ENCODE measurements at regions not wholly inside any gene's neighbourhood (a gene's known extent, or its start where the extent isn't known, plus 50 kb on each side); places are given as distances from the start of the nearest gene placed in this dataset.
"Not testable (repeated sequence)": the region's sequence is repeated elsewhere in the genome, so short reads cannot be mapped to it uniquely, and the experiment has no call there.

DNA sequence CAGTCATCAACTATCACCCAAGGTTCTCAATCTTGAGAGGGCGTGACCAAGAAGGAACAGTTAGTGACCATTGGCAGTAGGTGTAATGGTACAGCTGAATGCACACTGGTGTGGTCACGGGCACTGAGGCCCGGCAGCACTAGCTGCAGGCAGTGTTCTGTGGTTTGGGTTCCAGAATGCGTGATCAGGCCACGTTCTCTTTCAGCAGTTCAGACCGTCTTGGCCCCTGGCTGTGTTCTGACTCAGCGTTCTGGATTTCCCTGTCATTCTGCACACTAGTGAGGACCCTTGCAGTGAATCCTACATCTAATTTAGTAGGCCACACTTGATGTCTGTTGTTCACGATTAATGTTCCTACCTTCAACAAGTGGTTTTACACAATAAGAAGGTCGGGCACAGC lies 220.5 kb upstream of the SLCO3A1 start:
- H3K27ac ChIP-seq (ENCODE audit: low read depth, low read length) = no peak overlapping the region
- no peaks in the 10 kb centered on the region for H3K27me3 ChIP-seq (ENCODE audit: control insufficient read depth in 3 of 3, insufficient read depth in 3 of 3, low read length in 3 of 3)
- H3K9me3 ChIP-seq (ENCODE audit: control insufficient read depth in 3 of 3, low read length in 3 of 3) = no peaks in the 10 kb centered on the region
- no peak overlapping the region for H3K4me3 ChIP-seq (ENCODE audit: low read length in 3 of 3)
- no peak overlapping the region for H3K9ac ChIP-seq (ENCODE audit: low read depth in 1 of 3, low read length in 3 of 3)
- no peaks in the 10 kb centered on the region for H3K36me3 ChIP-seq (ENCODE audit: control insufficient read depth in 3 of 3, insufficient read depth in 3 of 3, low read length in 3 of 3)
- peaks cover 1 to 6% (median 2%) of the 10 kb centered on the region in 3 donors for H3K4me1 ChIP-seq (ENCODE audit: control insufficient read depth in 3 of 3, insufficient read depth in 3 of 3, low read length in 3 of 3)

- Histone ChIP-seq H3K4me3 (ENCODE audit: low read length in 3 of 3) (no peak overlapping the region), H3K27ac (ENCODE audit: low read depth, low read length) (no peak overlapping the region), H3K4me1 (ENCODE audit: control insufficient read depth in 3 of 3, insufficient read depth in 3 of 3, low read length in 3 of 3) (no peaks in the 10 kb centered on the region), H3K27me3 (ENCODE audit: control insufficient read depth in 3 of 3, insufficient read depth in 3 of 3, low read length in 3 of 3) (no peaks in the 10 kb centered on the region), H3K9ac (ENCODE audit: low read depth in 1 of 3, low read length in 3 of 3) (no peak overlapping the region), H3K9me3 (ENCODE audit: control insufficient read depth in 3 of 3, low read length in 3 of 3) (no peaks in the 10 kb centered on the region), H3K36me3 (ENCODE audit: control insufficient read depth in 3 of 3, insufficient read depth in 3 of 3, low read length in 3 of 3) (no peaks in the 10 kb centered on the region)
These were observed 219.3 kb upstream of the SLCO3A1 start for GRCh38 chr15:91634179-91634578.

GRCh38 chr15:91635080-91635479 lies 218.4 kb upstream of the SLCO3A1 start:
- no peak overlapping the region for H3K9ac ChIP-seq (ENCODE audit: low read depth in 1 of 3, low read length in 3 of 3)
- no peaks in the 10 kb centered on the region for H3K27me3 ChIP-seq (ENCODE audit: control insufficient read depth in 3 of 3, insufficient read depth in 3 of 3, low read length in 3 of 3)
- H3K4me3 ChIP-seq (ENCODE audit: low read length in 3 of 3) = no peak overlapping the region
- H3K36me3 ChIP-seq (ENCODE audit: control insufficient read depth in 3 of 3, insufficient read depth in 3 of 3, low read length in 3 of 3) = no peaks in the 10 kb centered on the region
- H3K9me3 ChIP-seq (ENCODE audit: control insufficient read depth in 3 of 3, low read length in 3 of 3) = no peaks in the 10 kb centered on the region
- no peak overlapping the region for H3K27ac ChIP-seq (ENCODE audit: low read depth, low read length)
- H3K4me1 ChIP-seq (ENCODE audit: control insufficient read depth in 3 of 3, insufficient read depth in 3 of 3, low read length in 3 of 3) = no peaks in the 10 kb centered on the region

DNA sequence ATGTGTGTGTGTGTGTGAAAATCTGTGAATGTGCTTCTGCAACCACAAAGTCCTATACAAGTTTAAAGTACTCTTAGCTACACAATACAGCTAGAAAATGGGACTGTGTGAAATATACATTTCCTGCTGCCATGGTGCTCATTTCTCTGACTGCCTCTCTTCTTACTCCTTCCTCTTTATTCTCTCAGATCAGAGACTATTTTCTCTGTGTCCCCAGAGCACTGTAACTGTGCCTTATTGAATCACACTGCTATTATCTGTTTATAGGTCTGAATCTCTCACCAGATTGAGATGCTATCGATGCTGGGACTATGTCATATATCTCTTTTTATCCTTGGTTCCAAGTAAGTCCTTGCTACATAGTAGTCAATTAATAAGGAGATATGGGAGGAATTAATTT lies 217.9 kb upstream of the SLCO3A1 start:
- Histone ChIP-seq H3K9ac (ENCODE audit: low read depth in 1 of 3, low read length in 3 of 3) (no peak overlapping the region), H3K4me1 (ENCODE audit: control insufficient read depth in 3 of 3, insufficient read depth in 3 of 3, low read length in 3 of 3) (no peaks in the 10 kb centered on the region), H3K9me3 (ENCODE audit: control insufficient read depth in 3 of 3, low read length in 3 of 3) (peaks cover 0 to 3% (median 0%) of the 10 kb centered on the region in 3 donors), H3K4me3 (ENCODE audit: low read length in 3 of 3) (no peak overlapping the region), H3K27me3 (ENCODE audit: control insufficient read depth in 3 of 3, insufficient read depth in 3 of 3, low read length in 3 of 3) (no peaks in the 10 kb centered on the region), H3K36me3 (ENCODE audit: control insufficient read depth in 3 of 3, insufficient read depth in 3 of 3, low read length in 3 of 3) (no peaks in the 10 kb centered on the region), H3K27ac (ENCODE audit: low read depth, low read length) (no peak overlapping the region)

GRCh38 chr15:91649016-91649415 lies 204.5 kb upstream of the SLCO3A1 start:
- no peaks in the 10 kb centered on the region for H3K36me3 ChIP-seq (ENCODE audit: control insufficient read depth in 3 of 3, insufficient read depth in 3 of 3, low read length in 3 of 3)
- no peak overlapping the region for H3K4me3 ChIP-seq (ENCODE audit: low read length in 3 of 3)
- no peak overlapping the region for H3K27ac ChIP-seq (ENCODE audit: low read depth, low read length)
- no peak overlapping the region for H3K9ac ChIP-seq (ENCODE audit: low read depth in 1 of 3, low read length in 3 of 3)
- no peaks in the 10 kb centered on the region for H3K9me3 ChIP-seq (ENCODE audit: control insufficient read depth in 3 of 3, low read length in 3 of 3)
- H3K27me3 ChIP-seq (ENCODE audit: control insufficient read depth in 3 of 3, insufficient read depth in 3 of 3, low read length in 3 of 3) = peaks cover 0 to 4% (median 0%) of the 10 kb centered on the region in 3 donors
- no peaks in the 10 kb centered on the region for H3K4me1 ChIP-seq (ENCODE audit: control insufficient read depth in 3 of 3, insufficient read depth in 3 of 3, low read length in 3 of 3)

DNA sequence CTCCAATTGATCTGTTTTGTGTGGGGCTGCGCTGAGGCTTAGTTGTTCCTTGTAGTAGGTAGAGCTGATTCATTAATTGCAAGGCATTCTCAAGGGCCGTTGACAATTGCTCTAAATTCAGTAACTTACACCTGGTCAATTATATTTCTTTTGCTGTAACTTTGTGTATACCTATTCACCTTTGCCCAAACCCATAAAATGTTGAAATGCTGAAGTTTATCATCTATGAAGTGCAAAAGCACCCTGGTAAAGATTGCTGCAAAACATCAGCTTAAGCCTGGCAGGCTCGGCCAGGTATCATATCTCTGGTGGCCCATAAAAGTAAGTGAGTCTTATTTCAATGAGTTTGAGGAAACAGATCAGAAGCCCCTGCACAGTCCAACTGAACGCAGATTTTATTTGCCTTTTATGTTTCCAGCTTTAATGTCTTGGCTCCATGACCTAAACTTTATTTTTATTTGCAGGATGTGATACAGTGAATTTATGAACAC lies 203.6 kb upstream of the SLCO3A1 start:
- Histone ChIP-seq H3K27ac (ENCODE audit: low read depth, low read length) (no peak overlapping the region), H3K4me1 (ENCODE audit: control insufficient read depth in 3 of 3, insufficient read depth in 3 of 3, low read length in 3 of 3) (no peaks in the 10 kb centered on the region), H3K9ac (ENCODE audit: low read depth in 1 of 3, low read length in 3 of 3) (no peak overlapping the region), H3K27me3 (ENCODE audit: control insufficient read depth in 3 of 3, insufficient read depth in 3 of 3, low read length in 3 of 3) (peaks cover 0 to 4% (median 0%) of the 10 kb centered on the region in 3 donors), H3K36me3 (ENCODE audit: control insufficient read depth in 3 of 3, insufficient read depth in 3 of 3, low read length in 3 of 3) (no peaks in the 10 kb centered on the region), H3K9me3 (ENCODE audit: control insufficient read depth in 3 of 3, low read length in 3 of 3) (no peaks in the 10 kb centered on the region), H3K4me3 (ENCODE audit: low read length in 3 of 3) (no peak overlapping the region)

DNA sequence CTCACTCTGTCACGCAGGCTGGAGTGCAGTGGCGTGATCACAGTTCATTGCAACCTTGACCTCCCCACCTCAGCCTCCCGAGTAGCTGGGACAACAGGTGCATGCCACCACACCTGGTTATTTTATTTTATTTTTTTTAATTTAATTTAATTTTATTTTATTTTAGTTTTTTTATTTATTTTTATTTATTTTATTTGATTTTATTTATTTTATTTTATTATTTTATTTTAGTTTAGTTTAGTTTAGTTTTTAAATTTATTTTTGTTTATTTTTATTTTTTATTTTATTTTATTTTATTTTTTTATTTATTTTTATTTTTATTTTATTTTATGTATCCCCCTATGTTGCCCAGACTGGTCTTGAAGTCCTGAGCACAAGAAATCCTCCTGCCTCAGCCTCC lies 202.3 kb upstream of the SLCO3A1 start:
- Histone ChIP-seq H3K9me3 (ENCODE audit: control insufficient read depth in 3 of 3, low read length in 3 of 3) (no peaks in the 10 kb centered on the region), H3K27ac (ENCODE audit: low read depth, low read length) (no peak overlapping the region), H3K9ac (ENCODE audit: low read depth in 1 of 3, low read length in 3 of 3) (no peak overlapping the region), H3K4me1 (ENCODE audit: control insufficient read depth in 3 of 3, insufficient read depth in 3 of 3, low read length in 3 of 3) (no peaks in the 10 kb centered on the region), H3K27me3 (ENCODE audit: control insufficient read depth in 3 of 3, insufficient read depth in 3 of 3, low read length in 3 of 3) (peaks cover 0 to 4% (median 0%) of the 10 kb centered on the region in 3 donors), H3K36me3 (ENCODE audit: control insufficient read depth in 3 of 3, insufficient read depth in 3 of 3, low read length in 3 of 3) (no peaks in the 10 kb centered on the region), H3K4me3 (ENCODE audit: low read length in 3 of 3) (no peak overlapping the region)

- Histone ChIP-seq H3K9me3 (ENCODE audit: control insufficient read depth in 3 of 3, low read length in 3 of 3) (no peaks in the 10 kb centered on the region), H3K4me1 (ENCODE audit: control insufficient read depth in 3 of 3, insufficient read depth in 3 of 3, low read length in 3 of 3) (no peaks in the 10 kb centered on the region), H3K4me3 (ENCODE audit: low read length in 3 of 3) (no peak overlapping the region), H3K36me3 (ENCODE audit: control insufficient read depth in 3 of 3, insufficient read depth in 3 of 3, low read length in 3 of 3) (no peaks in the 10 kb centered on the region), H3K27me3 (ENCODE audit: control insufficient read depth in 3 of 3, insufficient read depth in 3 of 3, low read length in 3 of 3) (peaks cover 0 to 4% (median 0%) of the 10 kb centered on the region in 3 donors), H3K27ac (ENCODE audit: low read depth, low read length) (no peak overlapping the region), H3K9ac (ENCODE audit: low read depth in 1 of 3, low read length in 3 of 3) (no peak overlapping the region)
These were observed 200.8 kb upstream of the SLCO3A1 start for GRCh38 chr15:91652610-91653207.

GRCh38 chr15:91655563-91656290 lies 197.8 kb upstream of the SLCO3A1 start:
- not testable (repeated sequence) for H3K27ac ChIP-seq (ENCODE audit: low read depth, low read length); H3K4me3 ChIP-seq (ENCODE audit: low read length in 3 of 3); H3K27me3 ChIP-seq (ENCODE audit: control insufficient read depth in 3 of 3, insufficient read depth in 3 of 3, low read length in 3 of 3); H3K36me3 ChIP-seq (ENCODE audit: control insufficient read depth in 3 of 3, insufficient read depth in 3 of 3, low read length in 3 of 3); H3K4me1 ChIP-seq (ENCODE audit: control insufficient read depth in 3 of 3, insufficient read depth in 3 of 3, low read length in 3 of 3); H3K9me3 ChIP-seq (ENCODE audit: control insufficient read depth in 3 of 3, low read length in 3 of 3); H3K9ac ChIP-seq (ENCODE audit: low read depth in 1 of 3, low read length in 3 of 3)

- Histone ChIP-seq H3K4me3 (ENCODE audit: low read length in 3 of 3) (no peak overlapping the region), H3K9ac (ENCODE audit: low read depth in 1 of 3, low read length in 3 of 3) (no peak overlapping the region), H3K27ac (ENCODE audit: low read depth, low read length) (no peak overlapping the region), H3K9me3 (ENCODE audit: control insufficient read depth in 3 of 3, low read length in 3 of 3) (no peaks in the 10 kb centered on the region), H3K27me3 (ENCODE audit: control insufficient read depth in 3 of 3, insufficient read depth in 3 of 3, low read length in 3 of 3) (peaks cover 8 to 10% (median 8%) of the 10 kb centered on the region in 3 donors), H3K4me1 (ENCODE audit: control insufficient read depth in 3 of 3, insufficient read depth in 3 of 3, low read length in 3 of 3) (no peaks in the 10 kb centered on the region), H3K36me3 (ENCODE audit: control insufficient read depth in 3 of 3, insufficient read depth in 3 of 3, low read length in 3 of 3) (no peaks in the 10 kb centered on the region)
These were observed 193.3 kb upstream of the SLCO3A1 start for GRCh38 chr15:91660174-91660649.

All from skeletal muscle tissue (tissue), 3 donors.